Mesenteric fat pad (tissue), 1 donor: ENCODE measurements at regions not wholly inside any gene's neighbourhood (a gene's known extent, or its start where the extent isn't known, plus 50 kb on each side); places are given as distances from the start of the nearest gene placed in this dataset.

Experiments used
- DNase-seq: peaks from one replicate; pipeline ENCODE4 v3.0.0-alpha.2; 2020; ENCODE audit warnings: low spot score
- donor health status: DM: yes; HTN: yes; CAD: no.

- no peak for DNase-seq
Observed at GRCh38 chr2:118668431-118669424, 178.7 kb downstream of the EN1 start.

DNA sequence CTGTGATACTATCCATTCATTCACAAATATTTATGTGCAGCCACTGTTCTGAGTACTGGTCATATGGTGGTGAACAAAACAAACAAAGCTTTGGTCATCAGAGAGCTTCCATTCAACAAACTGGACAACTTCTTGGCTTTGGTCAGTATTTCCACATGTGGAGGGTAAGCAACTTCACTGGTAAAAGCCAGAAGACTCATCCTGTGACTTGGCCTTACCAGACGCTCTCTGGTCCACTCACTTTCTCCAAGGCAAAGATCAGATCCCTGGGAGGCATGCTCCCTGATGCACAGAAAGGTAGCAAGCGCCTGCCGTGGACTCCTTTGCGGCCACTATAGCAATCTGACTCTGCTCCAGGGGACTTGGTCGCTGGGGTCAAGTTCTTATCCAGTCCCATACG, 179.5 kb downstream of the EN1 start:
- DNase-seq: no peak

DNA sequence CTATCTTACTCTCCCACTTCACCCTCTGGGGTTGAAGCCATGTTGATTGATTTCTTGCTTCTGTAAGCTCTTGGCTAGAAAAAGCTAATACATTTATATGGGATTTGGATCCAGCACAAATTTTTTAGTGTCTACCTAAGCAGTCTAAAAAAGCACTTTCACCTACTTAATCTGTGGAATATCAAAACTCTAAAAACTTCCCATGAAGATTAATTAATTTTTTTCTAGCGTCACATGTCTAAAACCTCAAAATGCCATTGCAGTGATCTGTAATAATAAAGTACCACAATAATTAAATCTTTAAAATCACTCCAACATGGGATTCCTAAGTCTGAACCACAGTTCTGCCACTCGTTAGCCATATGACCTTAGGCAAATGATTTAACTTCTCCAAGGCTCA, 180.1 kb downstream of the EN1 start:
- DNase-seq: no peak

- DNase-seq: no peak
Observed at GRCh38 chr2:118665784-118666529, 181.5 kb downstream of the EN1 start.

DNA sequence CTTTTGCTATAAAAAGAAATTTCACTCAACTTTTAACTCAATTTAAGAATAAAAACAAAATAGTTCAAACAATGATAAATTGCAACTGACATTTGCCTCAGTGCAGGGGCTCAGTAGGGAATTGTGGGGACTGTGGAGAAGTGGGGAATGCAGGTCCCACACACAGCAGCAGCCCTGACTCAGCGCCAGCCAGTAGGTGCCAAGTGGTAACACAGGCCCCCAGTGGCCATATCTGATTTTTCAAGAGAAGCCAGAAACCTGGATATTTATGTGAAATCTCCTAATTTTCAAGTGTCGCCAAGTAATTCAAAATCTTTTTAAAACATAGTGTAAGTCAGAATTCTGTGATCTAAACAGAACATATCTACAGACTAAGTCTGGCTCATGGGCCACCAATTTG, 186.3 kb downstream of the EN1 start:
- DNase-seq: no peak

DNA sequence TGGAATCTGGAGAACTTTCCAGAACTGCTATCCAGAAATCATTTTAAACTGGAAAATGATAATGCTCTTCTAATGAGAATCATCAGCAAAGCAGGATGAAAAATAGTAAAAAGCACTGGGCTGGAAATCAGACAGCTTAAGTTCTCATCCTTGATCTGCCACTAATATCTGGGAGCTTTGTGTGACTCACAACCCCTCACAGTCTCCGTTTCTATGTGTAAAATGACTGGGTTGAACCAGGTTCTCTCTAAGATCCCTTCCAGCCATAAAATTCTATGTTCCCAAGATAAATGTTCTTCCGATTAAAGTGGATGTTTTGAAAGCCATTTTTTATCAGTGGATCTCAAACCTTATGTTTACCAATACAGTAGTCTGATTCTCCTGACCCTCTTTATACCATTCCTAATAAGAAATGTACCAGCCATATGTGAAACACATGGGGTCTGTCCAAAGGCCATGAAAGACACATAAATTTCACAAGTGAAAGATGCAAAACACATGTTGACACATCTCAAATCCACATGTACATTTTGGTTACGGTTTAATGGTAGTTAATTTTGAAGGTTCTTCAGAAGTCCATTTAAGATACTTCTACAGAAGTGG, 188.8 kb downstream of the EN1 start:
- no peak for DNase-seq

GRCh38 chr2:118657466-118657865, 190.0 kb downstream of the EN1 start:
- no peak for DNase-seq

DNA sequence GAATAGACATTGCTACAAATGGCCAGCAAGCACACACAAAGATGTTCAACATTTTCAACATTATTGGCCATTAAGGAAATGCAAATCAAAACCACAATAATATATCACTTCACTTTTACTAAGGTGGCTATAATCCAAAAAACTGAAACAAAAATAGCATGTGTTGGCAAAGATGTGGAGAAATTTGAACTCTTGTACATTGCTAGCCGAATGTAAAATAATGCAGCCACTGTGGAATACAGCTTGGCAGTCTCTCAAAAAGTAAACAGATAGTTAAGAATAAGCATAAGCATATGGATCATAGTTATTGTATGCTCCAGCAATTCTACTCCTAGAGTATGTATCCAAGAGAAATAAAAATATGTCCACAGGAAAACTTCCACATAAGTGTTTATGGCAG, 192.5 kb downstream of the EN1 start:
- no peak for DNase-seq

DNA sequence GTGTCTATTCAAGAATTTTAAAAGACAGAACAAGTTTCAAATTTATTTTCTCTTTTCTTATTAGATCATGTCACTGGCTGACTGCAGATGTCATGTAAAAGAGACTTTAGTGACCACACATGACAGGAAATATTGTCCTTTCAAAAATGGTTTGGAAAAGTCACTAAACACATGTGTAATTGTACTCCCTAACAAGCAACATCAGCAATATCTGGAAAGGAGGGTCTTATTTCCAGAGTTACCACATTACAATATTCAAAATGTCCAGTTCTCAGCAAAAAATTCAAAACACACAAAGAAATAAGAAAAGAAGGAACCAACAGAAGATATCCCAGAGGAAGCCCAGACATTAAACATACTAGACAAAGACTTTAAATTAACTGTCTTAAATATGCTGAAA, 197.1 kb downstream of the EN1 start:
- DNase-seq: no peak

- DNase-seq: no peak
Observed at GRCh38 chr2:118645876-118646275, 201.6 kb downstream of the EN1 start.

GRCh38 chr2:118644190-118644589, 203.3 kb downstream of the EN1 start:
- DNase-seq: no peak

GRCh38 chr2:118643294-118643693, 204.2 kb downstream of the EN1 start:
- no peak for DNase-seq

DNA sequence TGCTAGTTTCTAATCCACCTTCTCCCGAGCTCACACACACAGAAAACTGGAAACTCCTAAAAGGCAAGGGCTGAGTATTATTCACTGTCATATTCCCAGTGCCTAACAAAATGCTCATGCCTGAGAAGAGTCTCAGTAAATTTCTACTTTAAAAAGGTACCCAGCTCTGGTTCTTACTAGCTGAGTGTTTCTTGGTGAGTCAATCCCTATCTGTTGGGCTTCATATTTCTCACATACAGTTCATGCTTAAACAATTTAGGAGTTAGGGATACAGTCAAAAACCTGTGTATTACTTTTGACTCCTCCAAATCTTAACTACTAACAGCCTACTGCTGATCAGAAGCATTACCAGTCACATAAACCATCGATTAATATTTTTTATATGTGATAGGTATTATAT, 204.9 kb downstream of the EN1 start:
- DNase-seq: no peak

- no peak for DNase-seq
Observed at GRCh38 chr2:118641711-118642110, 205.7 kb downstream of the EN1 start.

GRCh38 chr2:118639371-118639770, 208.1 kb downstream of the EN1 start:
- DNase-seq: no peak

GRCh38 chr2:118638453-118638852, 209.0 kb downstream of the EN1 start:
- no peak for DNase-seq

GRCh38 chr2:118635891-118636290, 211.6 kb downstream of the EN1 start:
- no peak for DNase-seq

DNA sequence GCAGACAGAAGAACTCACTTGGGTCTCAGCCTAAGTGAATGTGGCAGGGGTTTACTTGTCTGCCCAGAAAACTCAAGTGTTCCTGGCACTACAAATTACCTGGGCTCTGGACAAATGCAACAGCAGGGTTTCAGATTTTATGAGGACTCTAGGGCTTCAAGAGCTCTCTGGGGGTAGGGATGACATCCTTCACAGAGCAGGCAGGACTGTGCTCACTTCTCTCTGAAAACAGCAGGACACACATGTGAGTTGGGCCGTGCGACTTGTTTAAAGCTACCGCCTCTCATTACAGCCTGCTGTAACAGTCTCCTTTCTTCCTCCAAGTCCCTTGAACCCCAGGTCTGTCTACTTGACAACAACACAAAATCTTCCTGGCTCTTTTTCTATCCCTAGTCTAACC, 212.6 kb downstream of the EN1 start:
- DNase-seq: no peak

GRCh38 chr2:118633371-118634018, 214.0 kb downstream of the EN1 start:
- DNase-seq: no peak

DNA sequence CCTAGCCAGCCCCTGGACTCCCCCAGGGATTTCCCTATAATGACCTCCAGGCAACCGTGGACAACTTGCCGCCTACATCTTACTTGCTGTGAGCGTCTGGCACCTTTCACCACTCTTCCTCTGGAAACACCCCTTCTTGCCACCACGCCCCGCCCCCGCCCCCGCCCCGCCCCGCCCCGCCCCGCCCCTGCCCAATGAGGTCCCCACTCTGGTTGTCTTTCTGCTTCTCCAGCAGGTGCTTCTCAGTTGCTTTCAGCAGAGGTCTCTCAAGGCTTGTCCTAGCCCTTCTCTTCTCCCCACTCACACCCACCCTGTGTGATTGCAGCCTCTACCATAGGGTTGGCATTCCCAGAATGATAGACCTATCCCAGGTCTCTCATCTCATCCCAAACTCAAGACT, 214.5 kb downstream of the EN1 start:
- DNase-seq: no peak

DNA sequence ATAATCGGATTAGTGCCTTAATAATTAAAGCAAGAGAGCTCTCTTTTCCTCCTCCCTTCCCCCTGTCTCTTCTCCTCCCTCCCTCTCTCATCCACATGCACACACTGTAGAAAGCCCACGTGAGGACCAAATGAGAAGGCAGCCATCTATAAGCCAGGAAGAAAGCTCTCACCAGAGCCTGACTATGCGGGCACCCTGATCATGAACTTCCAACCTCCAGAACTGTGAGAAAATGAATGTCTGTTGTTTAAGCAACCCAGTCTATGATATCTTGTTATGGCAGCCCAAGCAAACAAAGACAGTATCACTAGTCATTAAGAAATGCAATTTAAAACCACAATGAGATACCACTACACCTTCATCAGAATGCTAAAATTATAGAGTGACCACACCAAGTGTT, 220.3 kb downstream of the EN1 start:
- no peak for DNase-seq

DNA sequence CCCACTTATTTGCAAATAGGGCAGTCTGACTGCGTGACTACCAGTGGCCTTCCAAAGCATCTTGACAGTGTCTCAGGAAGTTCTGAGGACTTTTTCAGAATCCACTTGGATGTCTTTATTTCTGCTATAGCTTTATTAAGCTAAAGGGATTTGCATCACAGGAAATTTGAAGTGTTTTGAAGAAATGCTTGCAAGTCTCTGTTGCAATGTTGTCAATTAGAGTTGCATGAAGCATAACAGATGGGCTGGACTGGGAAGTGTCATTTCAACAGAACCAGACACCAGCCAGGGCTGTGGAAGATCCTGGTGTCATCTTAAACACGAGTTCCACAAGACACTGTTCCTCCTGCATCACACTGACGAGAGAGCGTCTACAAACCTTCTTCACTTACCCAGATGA, 224.5 kb downstream of the EN1 start:
- no peak for DNase-seq
